DMS 273 (cell line): ENCODE measurements at regions not wholly inside any gene's neighbourhood (a gene's known extent, or its start where the extent isn't known, plus 50 kb on each side); places are given as distances from the start of the nearest gene placed in this dataset.
"Not testable (repeated sequence)": the region's sequence is repeated elsewhere in the genome, so short reads cannot be mapped to it uniquely, and the experiment has no call there.

Experiments used
- DNase-seq: peaks from one replicate; lab custom pipeline; 2025; ENCODE audit not compliant: unreplicated experiment; lab: John Stamatoyannopoulos, UW

GRCh38 chr4:23422878-23423277 is 467.0 kb downstream of the PPARGC1A start:
- DNase-seq: no peak

- DNase-seq: no peak
These were observed 476.2 kb downstream of the PPARGC1A start for GRCh38 chr4:23413631-23414030.

GRCh38 chr4:23412701-23413100 is 477.1 kb downstream of the PPARGC1A start:
- no peak for DNase-seq

- not testable (repeated sequence) for DNase-seq
These were observed 480.9 kb downstream of the PPARGC1A start for GRCh38 chr4:23408913-23409312.

- no peak for DNase-seq
These were observed 488.3 kb downstream of the PPARGC1A start for GRCh38 chr4:23401572-23401971.

- DNase-seq: no peak
These were observed 496.9 kb downstream of the PPARGC1A start for GRCh38 chr4:23392860-23393458.

- no peak for DNase-seq
These were observed 499.6 kb downstream of the PPARGC1A start for GRCh38 chr4:23390246-23390645.

- DNase-seq: peak; percentile 36
These were observed 501.0 kb downstream of the PPARGC1A start for GRCh38 chr4:23388699-23389395.

- DNase-seq: no peak
These were observed 501.6 kb downstream of the PPARGC1A start for GRCh38 chr4:23388255-23388654.

- DNase-seq: no peak
These were observed 505.1 kb downstream of the PPARGC1A start for GRCh38 chr4:23384741-23385140.

- DNase-seq: no peak
These were observed 507.0 kb downstream of the PPARGC1A start for GRCh38 chr4:23382879-23383278.

GRCh38 chr4:23374259-23374658 is 515.6 kb downstream of the PPARGC1A start:
- no peak for DNase-seq

GRCh38 chr4:23373261-23373660 is 516.6 kb downstream of the PPARGC1A start:
- peak; percentile 2 for DNase-seq

- DNase-seq: no peak
These were observed 518.3 kb downstream of the PPARGC1A start for GRCh38 chr4:23371533-23371932.

- peak; percentile 23 for DNase-seq
These were observed 520.5 kb downstream of the PPARGC1A start for GRCh38 chr4:23369331-23369730.

GRCh38 chr4:23368081-23368697 is 521.7 kb downstream of the PPARGC1A start:
- DNase-seq: peak; percentile 6

GRCh38 chr4:23366557-23366906 is 523.3 kb downstream of the PPARGC1A start:
- DNase-seq: no peak

- no peak for DNase-seq
These were observed 523.8 kb downstream of the PPARGC1A start for GRCh38 chr4:23365871-23366556.

GRCh38 chr4:23365086-23365485 is 524.8 kb downstream of the PPARGC1A start:
- no peak for DNase-seq

GRCh38 chr4:23364167-23364566 is 525.7 kb downstream of the PPARGC1A start:
- no peak for DNase-seq

GRCh38 chr4:23361453-23361852 is 528.4 kb downstream of the PPARGC1A start:
- DNase-seq: no peak

- no peak for DNase-seq
These were observed 529.1 kb downstream of the PPARGC1A start for GRCh38 chr4:23360718-23361117.
